Lung microvascular endothelial cell (primary cell): ENCODE measurements at regions not wholly inside any gene's neighbourhood (a gene's known extent, or its start where the extent isn't known, plus 50 kb on each side); places are given as distances from the start of the nearest gene placed in this dataset.
"Not testable (repeated sequence)": the region's sequence is repeated elsewhere in the genome, so short reads cannot be mapped to it uniquely, and the experiment has no call there.

Experiments
- DNase-seq, 2 donors: peaks; one replicate each; pipeline versions ENCODE4 v3.0.0 to v3.0.0-alpha.2; 2010; ENCODE audit warnings: low read depth in 2 of 2

DNA sequence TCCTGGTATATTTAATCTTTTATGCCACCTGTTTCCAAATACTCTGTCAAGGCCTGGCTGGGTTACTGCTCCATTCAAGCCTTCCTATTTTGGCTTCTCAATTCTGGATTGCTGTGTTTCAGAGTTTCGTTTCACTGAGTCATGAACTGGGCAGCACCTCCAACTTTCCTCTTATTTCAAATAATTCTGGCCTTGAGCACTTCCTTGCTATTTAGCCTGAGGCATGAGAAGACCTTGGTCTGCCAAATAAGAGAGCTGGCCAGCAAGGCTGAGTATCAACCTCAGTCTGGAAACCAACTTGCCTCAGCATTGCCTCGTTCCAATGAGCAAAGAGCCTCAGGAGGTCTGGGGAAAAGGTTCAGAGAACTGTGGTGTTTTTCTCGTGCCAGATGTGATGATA is 66.6 kb downstream of the TNFAIP3 start:
- DNase-seq = no peak

DNA sequence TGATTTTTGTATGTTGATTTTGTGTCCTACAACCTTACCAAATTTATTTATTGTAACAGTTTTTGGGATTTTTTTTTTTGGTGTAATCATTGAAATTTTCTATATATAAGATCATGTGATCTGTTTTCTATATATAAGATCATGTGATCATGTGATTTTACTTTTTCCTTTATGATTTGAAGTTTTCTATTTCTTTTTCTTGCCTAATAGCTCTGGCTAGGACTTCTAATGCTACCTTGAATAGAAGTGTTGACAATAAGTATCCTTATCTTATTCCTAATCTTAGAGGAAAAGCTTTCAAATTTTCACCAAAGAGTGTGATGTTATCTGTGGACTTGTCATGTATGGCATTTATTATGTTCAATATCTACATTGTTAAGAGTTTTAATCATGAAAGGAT is 69.7 kb downstream of the TNFAIP3 start:
- DNase-seq = no peak

DNA sequence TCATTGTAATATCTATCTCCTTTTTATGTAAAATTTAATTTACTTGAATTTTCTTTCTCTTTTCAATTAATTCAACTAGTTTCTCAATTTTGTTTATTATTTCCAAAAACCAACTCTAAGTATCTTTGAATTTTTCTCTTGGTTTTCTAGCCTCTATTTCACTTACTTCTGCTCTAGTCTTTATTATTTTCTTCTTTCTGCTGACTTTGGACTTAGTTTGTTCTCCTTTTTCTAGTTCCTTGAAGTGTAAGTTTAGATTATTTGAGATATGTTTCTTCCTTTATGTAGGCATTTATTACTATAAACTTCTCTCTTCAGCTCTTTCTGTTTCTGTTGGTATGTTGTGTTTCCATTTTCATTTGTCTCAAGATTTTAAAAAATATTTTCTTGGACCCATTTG is 70.8 kb downstream of the TNFAIP3 start:
- no peak for DNase-seq

DNA sequence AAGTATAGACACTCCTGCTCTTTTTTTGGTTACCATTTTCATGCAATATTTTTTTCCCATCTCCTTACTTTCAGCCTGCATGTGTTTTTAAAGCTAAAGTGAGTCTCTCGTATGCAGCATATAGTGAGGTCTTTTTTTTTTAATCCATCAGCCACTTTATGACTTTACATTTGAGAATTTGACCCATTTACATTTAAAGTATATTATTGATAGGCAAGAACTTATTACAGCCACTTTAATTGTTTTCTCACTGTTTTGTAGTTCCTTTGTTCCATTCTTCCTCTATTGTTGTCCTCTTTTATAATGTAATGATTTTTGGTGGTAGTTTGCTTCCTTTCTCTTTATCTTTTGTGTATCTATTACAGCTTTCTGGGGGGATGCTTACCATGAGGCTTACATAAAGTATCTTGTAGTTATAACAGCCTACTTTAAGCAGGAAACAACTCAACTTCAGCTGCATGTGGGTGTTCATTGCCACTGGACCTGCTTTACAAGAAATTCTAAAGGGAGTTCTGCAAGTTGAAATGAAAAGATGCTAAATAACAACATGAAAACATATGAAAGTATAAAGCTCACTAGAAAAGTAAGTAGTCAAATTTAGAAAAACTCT is 71.8 kb downstream of the TNFAIP3 start:
- DNase-seq = no peak

DNA sequence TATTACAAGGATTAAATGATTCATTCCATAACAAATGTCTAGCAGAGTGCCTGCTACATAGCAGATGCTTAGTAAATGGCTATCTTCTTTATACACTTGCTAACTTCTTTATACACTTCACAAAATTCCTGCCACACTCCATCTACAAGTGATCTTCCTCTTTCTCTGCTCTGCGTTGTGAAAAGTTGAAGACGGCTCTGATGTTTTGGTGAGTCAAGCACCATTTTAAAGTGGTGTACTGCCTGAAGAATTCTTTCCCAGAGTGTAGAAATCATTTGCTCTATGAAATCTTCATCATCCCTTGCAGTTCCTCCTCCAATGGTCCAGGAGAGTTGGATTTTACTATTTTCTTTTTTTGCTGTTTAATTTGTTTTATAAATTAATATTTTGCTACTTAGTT is 74.9 kb downstream of the TNFAIP3 start:
- no peak for DNase-seq

DNA sequence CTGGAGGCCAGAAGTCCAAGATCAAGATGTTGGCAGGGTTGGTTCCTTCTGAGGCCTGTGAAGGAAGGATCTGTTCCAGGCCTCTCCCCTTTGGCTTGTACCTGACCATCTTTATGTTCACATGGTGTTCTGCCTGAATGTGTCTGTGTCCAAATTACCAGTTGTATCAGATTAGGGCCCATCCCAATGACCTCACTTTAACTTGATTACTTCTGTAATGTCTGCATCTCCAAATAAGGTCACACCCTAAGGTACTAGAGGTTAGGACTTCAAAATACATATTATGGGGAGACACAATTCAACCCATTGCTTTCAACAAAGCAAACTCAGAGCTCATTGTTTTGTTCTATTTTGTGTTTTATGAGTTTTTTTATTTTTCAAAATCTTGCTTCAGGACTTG is 75.7 kb downstream of the TNFAIP3 start:
- DNase-seq = no peak

DNA sequence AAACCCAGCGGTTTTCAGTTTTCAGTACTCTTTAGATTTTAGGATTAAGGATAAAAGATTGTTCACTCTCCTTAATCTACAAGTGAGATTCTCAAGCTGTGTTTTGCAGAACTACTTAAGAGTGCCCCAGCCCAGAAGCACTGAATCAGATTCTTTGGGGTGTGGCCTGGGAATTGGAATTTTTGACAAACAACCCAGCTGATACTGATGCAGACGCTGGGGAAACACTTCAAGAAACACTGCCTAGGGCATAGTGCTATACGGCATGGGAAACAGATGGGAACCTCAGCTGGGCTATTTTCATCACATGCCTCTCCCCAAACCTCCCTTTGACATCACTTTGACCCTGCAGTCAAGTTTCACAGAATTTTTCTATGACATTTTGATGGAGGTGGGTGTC is 77.3 kb downstream of the TNFAIP3 start:
- DNase-seq = not testable (repeated sequence)

DNA sequence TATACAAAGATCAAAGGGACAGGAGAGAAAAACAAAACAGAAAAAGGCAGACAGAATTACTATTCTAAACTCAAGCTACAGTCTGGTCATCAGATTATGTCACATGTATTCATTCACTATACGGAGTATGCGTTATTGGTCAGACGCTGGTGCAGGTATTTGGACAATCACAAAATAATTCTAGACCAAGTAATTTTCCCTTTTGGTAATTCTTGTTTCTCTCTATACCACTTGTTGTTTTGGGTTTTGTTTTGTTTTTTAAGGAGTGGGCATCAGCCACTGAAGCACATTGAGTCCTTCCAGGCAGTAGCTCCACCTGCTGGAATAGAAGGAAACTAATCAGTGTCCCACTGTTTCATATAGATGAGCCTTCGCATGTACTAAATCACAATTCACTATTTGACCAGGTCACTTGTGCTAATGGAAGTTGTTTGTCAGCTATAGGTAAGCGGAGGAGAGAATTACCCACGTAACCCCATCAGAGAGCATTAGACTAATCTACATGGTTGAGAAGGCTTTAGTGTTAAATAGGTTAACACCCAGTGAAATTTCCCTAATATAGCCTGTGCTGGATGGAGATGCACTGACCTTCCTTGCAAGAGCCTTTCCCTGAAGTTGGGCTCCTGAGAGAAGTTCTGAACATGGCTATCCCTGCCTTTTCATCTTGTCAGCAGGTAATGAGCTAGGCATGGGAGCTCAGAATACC is 77.9 kb downstream of the TNFAIP3 start:
- DNase-seq = peak; percentile 53 to 62

DNA sequence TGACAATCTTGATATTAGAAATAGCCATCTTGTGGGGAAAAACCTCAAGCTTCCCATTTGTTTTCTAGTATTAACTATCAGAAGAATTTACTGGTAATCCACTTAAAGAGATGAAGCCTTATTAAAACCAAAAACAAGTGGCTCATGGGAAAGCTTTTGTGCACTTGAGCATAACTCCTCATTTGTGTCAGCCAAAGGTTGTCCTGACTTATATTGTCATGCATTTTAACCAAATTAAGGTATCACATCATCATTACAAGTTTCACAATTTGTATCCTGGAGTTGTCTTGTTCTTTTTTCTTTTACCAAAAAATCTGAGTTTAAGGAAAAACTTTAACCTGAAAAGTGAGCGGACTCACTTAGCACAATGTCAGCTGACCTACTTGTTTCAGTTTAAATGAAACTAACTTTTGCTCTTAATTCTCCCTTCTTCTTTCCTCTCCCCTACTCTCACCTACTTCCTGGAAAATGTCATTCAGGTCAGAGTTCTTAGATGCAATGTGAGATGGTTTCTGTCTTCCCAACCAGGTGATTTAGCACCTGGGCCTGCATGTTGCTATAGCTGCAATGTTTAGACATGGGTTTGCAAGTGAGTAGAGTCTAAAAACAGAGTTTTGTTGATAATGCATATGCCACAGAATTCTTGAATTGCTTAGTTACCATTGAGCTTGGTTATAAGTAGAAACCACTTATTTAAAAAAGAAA is 82.8 kb downstream of the TNFAIP3 start:
- no peak for DNase-seq

DNA sequence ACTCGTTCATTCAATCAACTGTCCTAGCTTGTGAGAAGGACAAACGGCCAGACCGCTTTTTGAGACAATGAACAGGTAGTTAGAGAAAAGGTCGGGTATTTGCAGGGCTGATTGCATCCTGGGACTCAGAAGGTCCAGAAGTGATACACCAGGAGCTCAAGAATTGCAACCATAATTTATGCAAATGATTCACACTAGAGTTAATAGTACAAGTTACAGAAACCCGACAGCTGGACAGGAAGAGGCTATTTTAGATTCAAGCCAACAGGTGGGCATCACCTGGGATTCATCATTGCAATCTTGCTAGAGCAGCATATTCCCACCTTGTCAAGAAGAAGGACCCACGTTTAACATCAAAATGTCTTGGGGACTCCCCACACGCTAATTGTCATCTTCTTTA is 83.5 kb downstream of the TNFAIP3 start:
- no peak for DNase-seq

DNA sequence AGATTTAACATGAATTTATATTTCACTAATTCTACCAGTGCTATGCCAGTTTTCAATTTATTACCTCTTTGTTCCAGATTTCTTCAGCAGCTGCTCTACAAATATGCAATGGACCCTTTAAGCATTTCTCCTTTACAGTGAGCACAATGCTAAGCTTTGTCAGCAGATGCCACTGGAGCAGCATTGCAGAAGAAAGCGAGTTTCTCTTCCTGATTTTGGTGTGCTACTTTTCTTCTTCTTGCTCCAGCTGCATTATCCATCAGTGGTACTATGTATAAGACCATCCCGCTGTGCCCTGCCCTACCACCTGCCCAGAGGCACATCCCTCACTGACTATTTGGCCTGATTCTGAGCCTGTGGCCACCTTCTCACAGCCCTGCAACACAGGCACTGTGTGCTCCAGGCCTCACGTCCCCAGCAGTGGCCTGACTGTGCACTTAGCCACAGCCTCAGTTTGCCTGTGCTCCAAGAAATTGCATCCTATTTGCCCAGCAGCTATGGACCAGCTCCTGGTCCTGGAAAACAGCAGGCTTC is 84.1 kb downstream of the TNFAIP3 start:
- DNase-seq = no peak

DNA sequence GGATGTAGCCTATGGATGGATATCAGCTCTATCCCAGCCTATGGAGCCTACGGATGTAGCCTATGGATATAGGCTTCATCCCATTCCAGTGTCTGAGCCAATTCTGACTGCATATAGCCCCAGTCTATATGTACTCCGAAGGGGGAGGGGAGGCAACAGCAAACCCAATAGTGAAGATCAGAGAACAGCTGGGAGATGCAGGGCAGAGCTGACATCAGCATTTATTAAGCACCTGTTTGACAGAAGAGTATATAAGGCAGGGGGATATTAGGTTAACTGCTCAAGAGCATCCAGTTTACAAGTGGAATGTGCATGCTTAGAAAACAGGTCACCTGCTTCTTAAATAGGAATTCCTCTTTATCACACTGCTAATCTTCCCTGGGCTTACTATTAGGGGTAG is 85.2 kb downstream of the TNFAIP3 start:
- DNase-seq = no peak

DNA sequence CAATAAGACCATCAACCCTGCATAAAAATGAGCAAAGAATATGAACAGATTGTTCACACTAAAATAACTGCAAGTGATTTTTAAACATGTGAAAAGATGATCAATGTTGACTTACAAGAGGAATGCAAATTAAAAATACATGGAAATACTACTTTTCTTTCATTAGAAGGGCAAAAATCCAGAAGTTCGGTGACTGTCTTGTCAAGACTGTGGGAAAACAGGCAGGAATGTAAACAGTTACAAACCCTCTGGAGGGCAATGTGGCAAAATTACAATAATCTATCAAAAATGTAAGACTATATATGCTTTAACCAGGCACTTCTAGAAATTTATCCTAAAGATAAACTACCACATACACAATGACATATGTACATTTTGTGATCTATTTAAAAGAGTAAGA is 86.7 kb downstream of the TNFAIP3 start:
- DNase-seq = no peak

DNA sequence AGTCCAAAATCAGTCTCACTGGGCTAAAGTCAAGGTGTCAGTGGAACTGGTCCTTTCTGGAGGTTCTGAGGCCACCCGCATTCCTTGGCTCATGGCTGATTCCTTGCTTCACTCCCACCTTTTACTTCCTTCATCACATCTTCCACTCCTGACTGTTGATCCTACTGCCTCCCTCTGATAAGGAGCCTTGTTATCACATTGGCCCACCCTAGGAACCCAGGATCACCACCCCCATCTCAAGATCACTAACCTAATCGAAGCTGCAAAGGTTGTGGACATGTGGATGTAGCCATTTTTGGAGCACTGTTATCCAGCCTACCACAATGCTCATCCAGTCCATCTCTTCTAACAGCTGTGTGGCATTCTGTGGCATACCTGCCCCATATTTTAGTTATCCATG is 87.2 kb downstream of the TNFAIP3 start:
- no peak for DNase-seq

DNA sequence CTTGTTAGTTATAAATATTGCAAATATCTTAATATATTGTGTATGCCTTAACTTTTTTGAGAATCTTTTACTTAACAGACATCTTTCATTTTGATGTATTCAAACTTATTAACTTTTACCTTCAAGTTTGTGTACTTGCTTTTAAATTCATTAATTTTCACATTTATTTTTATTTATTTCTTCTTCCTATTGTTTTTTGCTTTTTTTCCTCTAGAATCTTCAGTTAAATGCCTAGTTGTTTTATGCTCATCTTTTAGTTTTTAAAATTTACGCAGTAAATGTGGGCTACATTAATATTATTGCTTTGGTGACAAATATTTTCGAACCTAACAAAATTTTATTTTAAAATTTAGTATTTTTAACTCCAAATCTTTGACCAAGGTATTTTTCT is 89.0 kb downstream of the TNFAIP3 start:
- no peak for DNase-seq

DNA sequence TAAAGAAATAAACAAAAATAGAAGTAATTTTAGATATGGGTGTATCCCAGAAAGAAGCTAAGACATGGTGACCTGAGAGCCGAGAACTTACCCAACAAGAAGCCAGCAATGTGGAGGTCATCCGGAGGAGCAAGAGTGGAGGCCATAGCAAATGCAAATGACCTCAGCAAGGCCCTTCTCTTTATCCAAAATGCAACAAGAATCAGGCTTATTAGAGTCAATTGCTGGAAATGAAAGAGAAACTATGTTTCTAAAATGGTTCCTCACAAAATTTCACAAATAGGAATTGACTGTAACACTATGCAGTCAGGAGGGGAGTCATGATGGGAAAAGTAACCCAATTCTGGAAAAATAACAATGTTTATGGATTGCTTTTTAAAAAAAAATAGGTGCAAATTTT is 90.4 kb downstream of the TNFAIP3 start:
- DNase-seq = no peak

DNA sequence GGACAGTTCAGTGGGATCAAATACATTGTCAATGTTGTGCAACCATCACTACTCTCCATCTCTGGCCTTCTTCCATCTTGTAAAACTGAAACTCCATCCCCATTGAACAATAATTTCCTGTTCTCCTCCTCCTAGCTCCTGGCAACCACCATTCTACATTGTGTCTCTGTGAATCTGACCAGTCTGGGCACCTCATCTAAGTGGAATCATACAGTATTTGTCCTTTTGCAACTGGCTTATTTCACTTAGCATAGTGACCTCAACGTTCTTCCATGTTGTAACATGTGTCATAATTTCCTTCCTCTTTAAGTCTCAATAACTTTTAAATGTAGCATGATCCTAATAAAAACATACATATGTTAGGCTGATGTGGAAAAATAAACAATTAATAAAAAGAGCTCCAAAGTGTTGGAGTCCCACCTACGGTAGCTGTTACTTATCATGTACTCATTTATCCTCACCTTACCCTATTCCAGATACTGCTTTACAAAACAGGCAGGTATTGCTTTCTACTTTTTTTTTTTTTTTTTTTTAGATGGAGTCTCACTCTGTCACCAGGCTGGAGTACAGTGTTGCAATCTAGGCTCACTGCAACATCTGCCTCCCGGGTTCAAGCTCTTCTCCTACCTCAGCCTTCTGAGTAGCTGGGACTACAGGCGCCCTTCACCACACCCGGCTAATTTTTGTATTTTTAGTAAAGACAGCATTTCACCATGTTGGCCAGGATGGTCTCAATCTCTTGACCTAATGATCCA is 91.9 kb downstream of the TNFAIP3 start:
- DNase-seq = peak; percentile 45 to 69

DNA sequence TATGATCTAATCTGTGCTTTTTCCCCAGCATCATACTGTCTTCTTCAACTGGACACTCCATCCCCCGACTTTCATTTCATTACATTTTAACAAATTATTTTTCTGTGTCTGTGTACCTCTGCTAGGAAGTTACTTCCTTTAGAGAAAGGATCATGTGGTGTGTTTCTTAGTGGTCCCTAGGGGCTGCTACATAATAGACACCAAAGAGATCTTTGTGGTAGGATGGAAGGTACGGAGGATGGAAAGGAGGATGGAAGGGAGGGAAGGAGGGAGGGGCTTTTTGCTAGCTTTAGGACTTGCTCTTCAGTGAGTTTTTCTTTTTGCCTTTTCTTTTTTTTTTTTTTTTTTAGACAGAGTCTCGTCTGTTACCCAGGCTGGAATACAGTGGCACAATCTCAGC is 95.7 kb downstream of the TNFAIP3 start:
- no peak for DNase-seq

DNA sequence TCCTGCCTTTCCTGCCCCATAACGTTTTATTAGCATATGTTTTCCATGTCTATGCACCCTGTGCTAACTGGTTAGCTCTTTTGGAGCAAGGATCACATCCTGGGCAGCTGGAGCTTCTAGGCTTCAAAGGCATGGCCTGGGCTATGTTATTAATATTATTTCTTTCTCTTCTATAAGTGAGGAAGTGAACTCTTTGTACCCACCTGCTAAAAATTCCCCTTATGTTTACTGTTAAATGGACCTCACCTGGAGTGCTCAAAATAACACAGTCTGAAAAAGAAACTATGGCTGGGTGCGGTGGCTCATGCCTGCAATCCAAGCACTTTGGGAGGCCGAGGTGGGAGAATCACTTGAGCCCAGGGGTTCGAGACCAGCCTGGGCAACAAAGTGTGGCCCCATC is 97.8 kb downstream of the TNFAIP3 start:
- no peak for DNase-seq

DNA sequence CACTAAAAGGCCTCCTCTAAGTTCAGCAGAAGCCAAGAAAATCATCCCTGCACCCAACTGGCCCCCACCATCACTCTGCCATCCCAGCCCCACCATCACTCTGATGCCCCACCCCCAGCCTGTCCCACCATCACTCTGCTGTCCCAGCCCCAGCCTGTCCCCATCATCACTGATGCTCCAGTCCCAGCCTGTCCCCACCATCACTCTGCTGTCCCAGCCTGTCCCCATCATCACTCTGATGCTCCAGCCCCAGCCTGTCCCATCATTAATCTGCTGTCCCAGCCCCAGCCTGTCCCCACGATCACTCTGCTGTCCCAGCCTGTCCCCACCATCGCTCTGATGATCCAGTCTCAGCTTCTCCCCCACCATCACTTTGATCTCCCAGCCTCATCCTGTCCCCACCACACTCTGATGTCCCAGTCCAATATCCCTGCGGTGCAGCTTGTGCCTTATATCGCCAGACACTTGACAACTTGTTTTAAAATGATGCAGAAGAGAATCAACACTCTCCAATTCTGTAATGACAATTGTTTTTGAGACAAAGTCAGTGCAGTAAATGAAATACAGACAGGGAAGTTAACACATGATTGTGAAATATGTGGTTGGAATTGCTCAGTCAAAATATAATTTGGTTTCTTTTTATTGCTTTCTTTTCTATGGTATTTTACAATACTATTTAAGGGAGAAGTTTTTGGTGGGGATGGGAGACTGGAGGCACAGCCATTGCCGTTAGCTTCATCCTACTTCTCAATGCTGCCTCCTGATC is 100.8 kb downstream of the TNFAIP3 start:
- DNase-seq = no peak

DNA sequence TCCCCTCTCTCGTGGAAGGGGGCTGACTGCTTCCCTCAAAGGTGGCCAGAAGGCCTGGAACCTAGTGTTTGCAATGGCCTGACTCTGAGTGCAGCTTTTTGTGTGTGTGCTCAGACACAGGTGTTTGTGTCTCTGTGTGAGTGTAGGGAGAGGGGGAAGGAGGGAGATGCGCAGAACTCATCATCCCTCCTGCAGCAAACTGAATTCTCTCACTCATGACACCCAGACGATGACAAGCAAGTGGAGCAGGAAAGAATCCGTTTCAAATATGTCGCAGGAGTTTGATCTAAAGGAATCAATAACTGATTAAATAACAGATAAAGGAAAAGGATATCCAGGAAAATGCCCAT is 101.4 kb downstream of the TNFAIP3 start:
- DNase-seq = no peak
